ENCODE measurements at regions not wholly inside any gene's neighbourhood (a gene's known extent, or its start where the extent isn't known, plus 50 kb on each side); places are given as distances from the start of the nearest gene placed in this dataset.
"Not testable (repeated sequence)": the region's sequence is repeated elsewhere in the genome, so short reads cannot be mapped to it uniquely, and the experiment has no call there.

DNA sequence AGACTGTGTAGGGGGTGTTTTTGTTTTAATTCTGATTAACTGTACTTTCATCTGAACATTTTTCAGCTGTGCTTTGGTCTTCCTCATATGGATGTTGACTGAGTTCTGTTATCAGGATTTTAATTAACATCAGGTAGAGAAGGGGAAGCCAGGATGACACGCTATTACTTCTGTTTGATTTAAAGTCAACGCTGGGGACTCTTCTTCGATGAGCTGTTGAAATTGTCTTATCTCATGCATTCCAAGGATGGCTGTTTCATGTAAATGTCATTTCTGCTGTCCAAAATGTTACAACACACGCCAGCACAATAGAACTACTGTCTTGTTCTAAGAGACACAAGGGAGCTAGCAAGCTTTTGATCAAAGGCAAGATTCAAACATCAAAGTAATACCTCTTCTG, 263.3 kb upstream of the CDH5 start:
- no peak for DNase-seq (ENCODE audit: low read depth, low spot score)

DNA sequence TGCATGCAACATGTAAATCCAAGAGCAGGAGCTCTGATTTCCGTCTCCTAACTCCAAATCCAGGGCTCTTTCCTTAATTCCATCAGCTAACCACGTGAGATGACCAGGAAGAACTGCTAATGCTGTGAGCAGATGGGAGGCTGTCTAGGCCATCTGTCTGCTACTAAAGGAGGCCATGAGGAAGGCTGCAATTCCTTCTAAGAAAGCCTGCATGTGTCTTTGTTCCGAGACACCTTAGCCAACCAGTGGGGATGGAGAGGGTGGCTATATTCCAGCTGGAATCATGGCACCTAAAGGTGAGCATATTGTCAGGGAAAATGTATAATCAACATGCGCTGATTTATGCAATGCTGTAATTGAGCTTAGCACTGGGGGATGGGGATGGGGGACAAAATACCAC, 267.2 kb upstream of the CDH5 start:
- DNase-seq (ENCODE audit: low read depth, low spot score) = no peak

DNA sequence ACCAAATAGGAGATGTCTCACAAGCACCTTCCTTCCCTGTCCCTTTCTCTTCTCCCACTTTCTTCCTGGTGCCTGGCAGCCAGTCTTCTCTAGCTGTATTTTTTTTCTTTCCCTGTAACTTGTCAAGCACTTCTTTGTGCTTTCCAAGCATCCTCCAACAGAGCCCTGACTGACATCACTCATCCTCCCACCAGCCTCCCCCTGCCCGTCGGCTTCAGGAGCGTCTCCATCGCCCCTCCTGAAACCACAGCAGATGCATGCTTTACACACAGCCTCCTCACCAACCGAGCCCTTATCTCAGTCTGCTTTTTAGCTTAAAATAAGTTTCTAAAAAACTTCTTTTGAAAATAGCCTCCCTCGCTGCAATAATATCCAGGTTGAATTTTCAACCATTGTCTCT, 268.7 kb upstream of the CDH5 start:
- no peak for DNase-seq (ENCODE audit: low read depth, low spot score)

DNA sequence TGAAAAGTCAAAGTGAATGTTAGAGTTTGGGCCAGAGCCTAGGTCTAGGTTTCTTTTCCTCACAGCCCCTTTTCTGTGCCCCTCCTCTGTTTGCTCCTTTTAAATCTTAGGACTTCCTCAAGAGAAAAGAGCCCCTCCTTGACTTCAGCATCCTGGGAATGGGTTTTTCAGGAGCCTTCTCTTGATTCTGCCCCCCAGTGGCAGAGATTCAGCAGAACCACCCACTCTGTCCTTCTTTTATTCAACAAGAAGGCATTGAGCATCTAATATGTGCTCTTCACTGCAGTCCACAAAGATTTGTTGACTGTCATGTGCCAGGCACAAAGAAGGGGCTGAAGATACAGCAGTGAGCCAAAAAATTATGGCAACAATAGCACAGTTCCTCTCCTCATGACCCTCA, 270.8 kb upstream of the CDH5 start:
- no peak for DNase-seq (ENCODE audit: low read depth, low spot score)

DNA sequence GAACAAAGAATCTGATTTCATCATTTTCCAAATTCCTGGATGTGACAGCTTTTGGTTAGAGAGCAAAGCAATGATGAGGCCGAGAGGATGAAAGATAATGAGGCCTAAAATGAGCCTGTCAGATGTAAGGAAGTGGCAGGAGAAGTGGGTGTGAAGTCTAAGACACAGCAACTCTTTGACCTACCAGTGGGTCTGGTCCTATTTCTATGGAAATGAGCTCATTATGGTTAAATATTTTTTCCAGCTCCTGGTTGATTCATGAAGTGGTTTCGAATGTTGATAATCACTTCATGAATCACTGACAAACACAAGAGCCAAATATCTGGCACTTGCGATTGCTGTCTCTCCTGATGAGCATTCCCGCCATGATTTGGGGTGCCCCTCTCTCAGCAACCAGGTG, 273.3 kb upstream of the CDH5 start:
- DNase-seq (ENCODE audit: low read depth, low spot score) = no peak

DNA sequence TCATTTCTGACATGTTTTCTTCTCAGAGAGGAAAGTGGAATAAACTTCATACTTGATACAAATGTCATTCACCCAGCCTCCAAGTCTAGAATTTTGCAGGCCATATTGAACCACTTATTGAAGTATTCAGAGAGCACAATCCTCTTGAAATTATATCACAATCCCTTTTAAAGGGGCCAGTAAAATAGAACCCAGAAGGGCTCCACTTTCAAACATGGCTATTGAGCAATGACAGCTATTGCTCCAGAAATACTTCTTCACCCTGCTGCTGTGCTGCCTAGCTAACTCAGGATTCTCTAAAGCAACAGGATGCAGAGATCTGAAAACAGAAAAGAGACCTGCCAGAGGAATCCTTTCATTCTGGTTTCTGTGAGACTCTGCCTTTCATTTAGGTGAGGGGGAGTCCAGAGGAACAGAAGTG, 275.0 kb upstream of the CDH5 start:
- no peak for DNase-seq (ENCODE audit: low read depth, low spot score)

DNA sequence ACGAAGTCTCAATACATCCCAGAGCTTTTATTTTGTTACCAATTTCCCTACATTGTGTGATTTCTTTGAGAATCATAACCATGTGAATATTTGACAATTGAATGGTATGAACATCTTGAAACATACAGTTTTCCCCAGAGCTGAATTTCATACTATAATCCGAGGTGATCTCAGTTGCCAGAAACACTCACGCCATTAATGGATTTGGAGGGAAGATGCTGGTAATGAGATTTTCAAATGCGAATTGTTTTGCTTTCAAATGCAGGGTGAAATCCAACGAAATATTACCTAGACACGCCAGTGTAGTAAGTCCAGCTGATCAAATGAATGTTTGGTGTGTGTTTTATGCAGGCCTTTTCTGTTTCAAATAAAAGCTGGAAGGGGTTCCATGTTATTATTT, 277.8 kb upstream of the CDH5 start:
- no peak for DNase-seq (ENCODE audit: low read depth, low spot score)

DNA sequence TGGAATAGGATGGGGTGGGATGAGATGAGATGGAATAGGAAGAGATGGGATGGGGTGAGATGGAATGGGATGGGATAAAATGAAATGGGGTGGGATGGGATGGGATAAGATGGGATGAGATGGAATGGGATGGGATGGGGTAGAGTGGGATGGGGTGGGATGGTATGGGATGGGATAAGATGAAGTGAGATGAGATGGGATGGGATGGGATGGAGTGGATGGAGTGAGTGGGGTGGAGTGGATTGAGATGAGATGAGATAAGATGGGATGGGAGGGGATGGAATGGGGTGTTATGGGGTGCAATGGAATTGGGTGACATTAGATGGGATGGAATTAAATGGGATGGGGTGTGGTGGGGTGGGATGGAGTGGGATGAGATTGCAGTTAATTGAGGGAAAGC, 279.2 kb upstream of the CDH5 start:
- DNase-seq (ENCODE audit: low read depth, low spot score) = no peak

DNA sequence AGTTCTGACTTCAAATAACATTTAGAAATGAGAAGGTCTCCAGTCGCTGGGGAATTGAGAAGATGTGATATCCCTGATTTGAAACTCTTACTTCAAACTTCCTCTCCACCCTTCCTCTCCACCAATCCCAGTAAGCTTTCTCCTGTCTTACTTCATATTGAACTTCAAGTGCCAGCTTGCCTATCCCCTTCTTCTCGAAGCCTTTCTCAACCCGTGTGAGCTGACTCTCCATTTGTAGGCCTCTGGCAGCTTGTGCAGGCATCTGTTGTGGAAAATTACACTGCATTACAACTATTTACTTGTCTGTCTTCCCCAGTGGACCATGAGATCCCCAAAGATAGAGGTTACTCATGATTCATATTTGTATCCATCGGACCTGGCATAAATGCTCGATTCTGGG, 280.8 kb upstream of the CDH5 start:
- no peak for DNase-seq (ENCODE audit: low read depth, low spot score)

DNA sequence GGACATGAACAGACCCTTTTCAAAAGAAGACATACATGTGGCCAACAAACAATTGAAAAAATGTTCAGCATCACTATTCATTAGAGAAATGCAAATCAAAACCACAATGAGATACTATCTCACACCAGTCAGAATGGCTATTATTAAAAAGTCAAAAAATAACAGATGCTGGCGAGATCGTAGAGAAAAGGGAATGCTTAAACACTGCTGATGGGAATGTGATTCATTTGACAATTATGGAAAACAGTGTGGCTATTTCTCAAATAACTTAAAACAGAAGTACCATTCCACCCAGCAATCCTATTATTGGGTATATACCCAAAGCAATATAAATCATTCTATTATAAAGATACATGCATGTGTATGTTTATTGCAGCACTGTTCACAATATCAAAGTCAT, 281.8 kb upstream of the CDH5 start:
- not testable (repeated sequence) for DNase-seq (ENCODE audit: low read depth, low spot score)

DNA sequence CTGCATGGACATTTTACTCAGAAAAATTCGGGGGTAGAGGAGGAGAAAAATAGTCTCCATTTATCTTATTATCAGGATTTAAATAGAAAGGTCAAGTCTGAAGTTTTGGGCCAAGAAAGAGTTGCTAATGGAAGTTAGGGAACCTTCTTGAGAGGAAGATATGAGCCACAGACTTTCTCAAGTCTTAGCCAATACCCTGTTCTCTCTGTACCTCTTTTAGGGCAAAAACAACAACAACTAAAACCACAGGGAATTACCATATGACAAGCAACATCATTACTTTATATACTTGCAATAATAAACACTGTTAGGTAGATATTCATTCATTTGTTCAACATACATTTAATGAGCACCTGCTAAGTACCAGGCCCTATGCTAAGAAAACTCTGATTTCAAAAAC, 282.2 kb upstream of the CDH5 start:
- DNase-seq (ENCODE audit: low read depth, low spot score) = no peak

DNA sequence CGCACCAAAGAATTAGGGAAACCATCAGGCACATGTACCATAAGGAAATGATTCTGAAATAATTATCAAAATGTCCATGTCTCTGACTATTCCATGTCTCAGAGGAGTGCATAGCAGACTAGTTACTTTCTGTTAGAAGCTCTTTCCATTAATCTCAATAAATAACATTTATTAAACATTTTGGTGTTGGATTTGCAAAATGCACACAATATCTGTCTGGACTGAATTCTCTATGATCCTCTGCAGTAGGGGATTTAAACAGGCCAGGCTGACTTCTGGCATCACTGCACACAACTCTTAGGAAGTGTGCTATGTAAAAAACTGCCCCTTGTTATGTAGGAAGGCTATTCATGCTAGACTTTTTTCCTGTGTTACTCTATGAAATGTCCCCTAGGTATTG, 283.3 kb upstream of the CDH5 start:
- DNase-seq (ENCODE audit: low read depth, low spot score) = no peak

DNA sequence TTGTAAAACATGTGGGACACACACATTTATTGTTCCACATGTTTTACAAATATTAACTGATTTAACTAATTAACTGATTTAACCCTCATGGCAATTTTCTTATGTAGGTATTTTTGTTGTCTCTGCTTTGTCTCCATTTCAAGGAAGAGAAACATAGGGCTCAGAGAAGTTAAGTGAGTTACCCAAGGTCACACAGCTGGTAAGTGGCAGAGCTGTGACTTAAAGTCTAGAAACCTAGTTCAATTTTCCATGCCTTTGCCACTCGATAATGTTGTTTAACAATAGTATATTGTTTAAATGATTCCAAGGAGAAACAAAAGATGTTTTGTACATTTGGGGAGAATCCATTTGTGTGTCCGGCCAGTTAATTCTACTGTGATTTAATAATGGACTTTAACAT, 284.1 kb upstream of the CDH5 start:
- no peak for DNase-seq (ENCODE audit: low read depth, low spot score)

DNA sequence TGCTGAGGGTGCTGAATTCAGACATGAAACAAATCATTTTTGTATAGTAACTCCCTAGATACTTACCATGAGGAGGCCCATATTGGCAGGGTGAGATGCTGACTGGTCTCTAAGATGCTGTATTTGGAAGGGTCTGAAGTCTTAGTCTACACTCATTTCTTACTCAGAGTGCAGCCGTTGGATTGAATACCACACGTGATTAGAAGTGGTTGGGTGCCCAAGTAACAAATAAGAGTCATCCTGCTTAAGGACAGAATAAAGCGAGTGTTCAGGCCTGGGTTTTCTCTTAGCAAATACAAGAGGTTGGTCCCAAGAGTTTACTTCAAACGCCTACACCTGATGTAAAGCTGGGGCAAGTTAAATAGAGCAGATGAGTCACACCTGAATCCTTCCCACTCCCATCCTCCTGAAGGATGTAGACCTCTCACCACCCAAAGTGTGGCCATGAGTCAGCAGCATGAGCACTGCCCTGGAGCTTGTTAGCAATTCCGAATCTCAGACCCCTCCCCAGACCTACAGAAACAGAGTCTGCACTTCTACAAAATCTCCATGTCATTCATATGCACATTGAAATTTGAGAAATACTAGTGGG, 284.6 kb upstream of the CDH5 start:
- DNase-seq (ENCODE audit: low read depth, low spot score) = peak; percentile 80

DNA sequence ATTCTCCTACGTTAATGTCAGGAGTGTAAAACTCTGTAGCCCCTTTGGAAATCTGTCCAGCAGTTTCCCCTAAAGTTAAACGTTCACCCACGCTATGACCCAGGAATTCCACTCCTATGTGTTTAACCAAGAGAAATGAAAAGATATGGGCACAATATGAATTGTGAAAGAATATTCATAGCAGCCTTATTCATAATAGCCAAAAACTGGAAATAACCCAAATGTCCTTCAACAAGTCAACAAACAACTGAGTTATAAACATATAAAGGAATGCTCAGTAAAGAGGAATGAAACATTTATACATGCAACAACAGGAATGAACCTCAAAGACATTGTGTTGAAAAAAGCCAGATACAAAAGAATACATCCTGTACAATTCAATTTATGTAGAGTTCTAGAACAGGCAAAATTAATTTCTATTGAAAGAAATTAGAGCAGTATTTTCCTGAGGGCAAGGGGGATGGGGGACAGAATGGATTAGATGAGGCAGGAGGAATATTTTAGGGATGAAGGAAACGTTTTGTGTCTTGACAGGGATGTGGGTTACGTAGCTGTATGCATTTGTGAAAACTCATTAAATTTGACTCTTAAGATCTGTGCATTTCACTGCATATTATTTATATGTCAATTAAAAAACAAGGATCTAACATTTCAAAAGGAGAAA, 286.7 kb upstream of the CDH5 start:
- no peak for DNase-seq (ENCODE audit: low read depth, low spot score)

DNA sequence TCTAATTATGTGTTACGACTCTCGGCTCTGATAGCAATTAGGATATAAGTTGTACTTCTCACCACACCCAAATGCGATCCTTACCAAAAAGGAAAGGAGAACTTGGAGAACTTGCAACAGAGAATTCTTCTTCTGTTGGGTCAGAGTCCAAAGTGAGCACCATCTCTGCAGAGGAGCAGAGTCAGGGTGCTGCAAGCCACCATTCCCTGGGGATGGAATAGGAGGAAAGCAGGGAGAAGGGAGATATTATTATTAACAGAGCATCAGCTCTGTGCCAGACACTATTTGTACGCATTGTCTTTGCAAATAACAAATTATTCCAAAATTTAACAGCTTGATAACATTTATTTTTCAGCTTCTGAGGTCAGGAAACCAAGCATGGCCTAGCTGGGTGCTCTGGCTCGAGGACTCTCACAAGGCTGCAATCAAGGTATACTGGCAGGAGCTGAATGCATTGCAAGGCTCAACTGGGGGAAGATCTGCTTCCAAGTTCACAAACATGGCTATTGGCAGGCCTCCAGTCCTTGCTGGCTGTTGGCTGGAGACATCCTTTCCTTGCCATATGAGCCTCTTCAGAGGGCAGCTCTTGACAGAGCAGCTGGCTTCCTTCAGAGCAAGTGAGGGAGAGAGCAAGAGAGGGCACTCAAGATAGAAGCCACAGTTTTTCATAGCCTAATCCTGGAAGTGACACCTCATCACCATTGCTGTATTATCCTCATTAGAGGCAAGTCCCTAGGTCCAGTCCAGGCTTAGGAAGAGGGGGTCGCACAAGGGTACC, 296.2 kb upstream of the CDH5 start:
- DNase-seq (ENCODE audit: low read depth, low spot score) = no peak

DNA sequence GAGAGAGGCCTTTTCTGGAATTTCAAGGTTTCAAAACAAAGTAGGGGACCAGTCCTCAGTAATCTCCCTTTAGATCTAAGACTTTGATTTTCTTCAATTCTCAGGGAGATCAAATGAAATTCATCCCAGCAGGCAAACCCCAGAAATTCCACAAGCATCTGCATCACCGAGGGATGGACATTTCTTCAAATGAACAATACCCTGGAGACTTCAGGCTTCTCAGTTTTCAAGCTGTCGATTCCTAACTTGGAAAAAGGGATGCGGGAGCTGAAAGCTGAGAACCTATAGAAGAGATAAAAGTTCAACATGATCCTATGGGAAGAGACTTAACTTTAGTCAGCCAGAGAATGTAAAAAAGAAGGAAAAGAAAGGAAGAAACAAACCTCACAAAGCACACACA, 296.9 kb upstream of the CDH5 start:
- no peak for DNase-seq (ENCODE audit: low read depth, low spot score)

DNA sequence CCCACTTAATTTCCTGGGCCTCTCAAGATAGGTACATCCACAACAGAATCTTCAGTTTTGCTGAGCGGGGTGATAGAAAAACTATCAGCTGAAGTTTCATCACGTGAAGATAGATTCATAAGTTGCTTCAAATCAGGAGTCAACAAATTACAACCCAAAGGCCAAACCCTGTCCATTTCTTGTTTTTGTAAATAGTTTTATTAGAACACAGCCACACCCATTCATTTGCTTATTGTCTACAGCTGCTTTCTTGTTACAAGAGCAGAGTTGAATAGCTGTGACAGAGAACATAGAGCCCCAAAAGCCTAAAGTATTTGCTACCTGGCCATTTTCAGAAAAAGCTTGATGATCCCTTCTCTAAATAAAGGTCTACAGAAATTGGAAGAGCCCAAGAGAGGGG, 300.1 kb upstream of the CDH5 start:
- no peak for DNase-seq (ENCODE audit: low read depth, low spot score)

DNA sequence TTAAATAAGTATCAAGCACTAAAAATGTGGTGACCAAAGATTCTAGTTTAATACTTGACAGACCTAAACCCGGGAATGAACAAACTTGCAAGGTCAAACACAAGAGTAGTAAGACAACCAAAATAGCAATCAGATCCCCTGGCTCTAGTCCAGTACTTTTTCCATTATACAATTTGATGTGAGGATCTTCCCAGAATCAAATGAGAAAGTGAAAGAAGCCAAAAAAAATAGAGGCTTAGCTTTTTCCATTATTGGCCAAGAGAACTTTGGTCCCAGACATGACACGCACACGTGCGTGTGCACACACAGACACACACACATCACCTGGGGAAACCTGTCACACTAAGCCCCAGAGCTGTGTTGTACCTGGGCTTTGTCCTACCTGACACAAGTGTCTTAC, 300.6 kb upstream of the CDH5 start:
- no peak for DNase-seq (ENCODE audit: low read depth, low spot score)

DNA sequence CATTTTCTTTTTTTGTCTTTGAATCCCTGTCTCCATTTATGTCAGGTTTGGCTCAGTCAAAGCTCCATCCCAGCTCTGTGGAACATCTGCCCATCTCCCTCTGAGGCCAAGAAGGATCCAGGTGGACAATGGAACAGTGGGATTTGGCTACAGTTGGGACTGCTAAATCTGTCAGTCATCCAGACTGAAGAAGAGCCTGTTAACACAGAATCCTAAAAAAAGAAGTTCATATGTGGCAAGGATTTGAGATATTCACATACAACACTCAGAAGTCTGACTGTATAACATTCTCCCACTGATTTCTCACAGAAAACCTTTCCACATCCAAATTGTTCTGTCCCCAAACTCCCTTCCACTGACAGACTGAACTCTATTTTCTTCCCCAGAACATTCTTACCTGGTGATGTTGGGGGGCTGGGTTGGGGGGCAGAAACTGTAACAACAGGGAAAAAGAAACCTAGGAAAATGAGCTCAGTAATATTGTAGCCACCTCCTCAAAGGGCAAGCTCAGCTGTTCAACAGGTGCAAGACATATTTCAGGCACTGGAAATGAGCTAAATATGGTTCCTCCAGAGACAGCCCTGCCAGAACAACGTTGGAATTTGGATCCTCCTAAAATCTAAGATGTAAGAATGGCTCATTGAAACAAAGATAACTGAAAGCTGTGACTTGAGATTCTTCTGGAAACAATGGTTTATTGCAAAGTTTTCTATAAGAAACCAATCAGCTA, 301.5 kb upstream of the CDH5 start:
- DNase-seq (ENCODE audit: low read depth, low spot score) = no peak

DNA sequence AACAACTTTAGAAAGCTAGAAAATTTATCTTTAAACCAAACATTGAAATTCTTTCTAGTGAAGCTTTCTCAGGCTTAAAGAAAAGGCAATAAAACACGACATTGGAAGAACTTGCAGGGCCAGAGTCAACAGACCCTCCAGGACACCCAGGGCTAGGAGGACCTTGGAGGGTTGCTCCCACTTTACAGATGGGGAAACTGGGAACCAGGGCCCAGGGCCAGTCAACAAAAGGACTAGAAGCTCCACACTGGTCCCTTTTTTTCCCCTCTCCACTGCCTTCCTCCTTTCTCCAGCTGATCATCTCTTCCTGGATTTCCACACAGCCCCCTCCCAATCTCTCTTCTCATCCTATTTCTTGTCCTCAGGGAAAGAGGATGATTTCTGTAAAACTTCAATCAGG, 307.7 kb upstream of the CDH5 start:
- no peak for DNase-seq (ENCODE audit: low read depth, low spot score)

DNA sequence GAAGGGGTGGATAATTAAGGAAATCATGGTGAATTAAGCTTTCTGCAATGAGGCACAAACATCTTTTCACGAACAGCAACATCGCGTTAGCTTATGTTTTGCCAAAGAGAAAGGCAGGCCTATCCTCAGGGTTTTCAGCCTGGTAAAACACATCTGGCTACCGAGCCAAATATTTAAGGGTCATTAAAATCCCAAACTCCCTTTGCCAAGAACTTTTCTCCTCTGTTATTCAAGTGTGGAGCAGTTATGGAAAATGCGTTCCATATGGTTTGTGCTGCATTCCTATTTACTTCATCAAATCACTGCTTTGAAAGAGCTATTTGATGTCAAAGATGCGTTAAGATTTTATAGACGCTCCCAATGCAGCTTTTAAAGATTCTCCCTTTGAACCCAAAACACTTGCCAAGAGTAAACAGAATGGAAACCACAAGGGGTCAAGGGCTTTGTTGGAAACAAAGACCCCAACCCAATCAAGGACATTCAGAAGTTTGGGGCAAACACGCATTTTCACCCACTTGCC, 308.3 kb upstream of the CDH5 start:
- DNase-seq (ENCODE audit: low read depth, low spot score) = no peak

All from iPS DF 19.7 (cell line).